HepG2 (cell line): ENCODE measurements at regions not wholly inside any gene's neighbourhood (a gene's known extent, or its start where the extent isn't known, plus 50 kb on each side); places are given as distances from the start of the nearest gene placed in this dataset.

Experiments used
- ATAC-seq: fragments of 200-7000 bp; cut with Tn5 transposase; 3 replicates; pipeline ENCODE4 v1.9.1; 2020; ENCODE audit warnings: mild to moderate bottlenecking, moderate library complexity
- BruUV-seq: library from RNA; stranded (reverse); fragments of 400-500 nt; replicated peaks from 2 replicates; lab custom pipeline; 2021; lab: Mats Ljungman, UMichigan
- CTCF ChIA-PET: fragments of 300-600 bp; formaldehyde crosslinking; extraction: SDS; loops from one replicate; lab custom pipeline; 2021; ENCODE audit warnings: low total read pairs, inconsistent platforms, low intra/inter-chr PET ratio; lab: Yijun Ruan, JAX
- POLR2A ChIA-PET: fragments of 350-600 bp; sonication (Branson Sonifier 250); formaldehyde crosslinking; loops from one replicate; lab custom pipeline; 2020; ENCODE audit warnings: antibody characterized with exemption, inconsistent platforms; lab: Yijun Ruan, JAX
- DNase-seq: peaks from one replicate; pipeline ENCODE4 v3.0.0-alpha.2; 2015; ENCODE audit warnings: low spot score
- FAIRE-seq: peaks from 3 replicates; lab custom pipeline; 2011; peaks lifted over from hg19 to GRCh38; lab: Jason Lieb, UNC
- H2AFZ ChIP-seq: one replicate; pipeline ENCODE4 v1.6.1; 2011; ENCODE audit warnings: low read length, inconsistent platforms
- H3K27ac ChIP-seq: fragments of 300-600 bp; 3 replicates; pipeline ENCODE4 v1.8.0; 2011; ENCODE audit warnings: mixed run types, mild to moderate bottlenecking, mixed read lengths, low read length, inconsistent platforms; ENCODE audit not compliant: insufficient read depth; ENCODE audit errors: extremely low read length
- H3K27me3 ChIP-seq, 2 experiments: fragments of 200-600 bp in 1 of 2; 2 replicates in 1 of 2; 3 replicates in 1 of 2; pipeline versions ENCODE4 v1.6.0 to v1.8.0; 2011; ENCODE audit warnings: low read length in 2 of 2, mild to moderate bottlenecking in 2 of 2, moderate library complexity in 2 of 2, inconsistent platforms in 1 of 2; ENCODE audit not compliant: insufficient read depth in 2 of 2, control insufficient read depth in 1 of 2
- H3K36me3 ChIP-seq, 2 experiments: fragments of 200-600 bp in 1 of 2; replicated peaks in 1 of 2; 2 replicates in 1 of 2; 3 replicates in 1 of 2; pipeline versions ENCODE4 v1.5.1 to v1.8.0; 2011; ENCODE audit warnings: low read length in 2 of 2, inconsistent platforms in 1 of 2; ENCODE audit not compliant: insufficient read depth in 2 of 2, control insufficient read depth in 1 of 2
- H3K4me1 ChIP-seq: 2 replicates; pipeline ENCODE4 v1.5.1; 2012; ENCODE audit warnings: low read length, inconsistent platforms; ENCODE audit not compliant: insufficient read depth
- H3K4me2 ChIP-seq: 2 replicates; pipeline ENCODE4 v1.6.0; 2011; ENCODE audit warnings: low read depth, low read length, inconsistent platforms
- H3K4me3 ChIP-seq, 3 experiments: fragments of 200-600 bp in 1 of 3; sonication (generic), shearing (Covaris generic) in 1 of 3; replicated peaks in 1 of 3; 2 replicates each; pipeline ENCODE4 v1.5.1; 2011 to 2016; ENCODE audit warnings: low read length in 3 of 3, inconsistent platforms in 2 of 3, low read depth in 2 of 3, mild to moderate bottlenecking in 2 of 3, control low read depth in 1 of 3, mixed read lengths in 1 of 3; ENCODE audit not compliant: insufficient read depth in 1 of 3
- H3K79me2 ChIP-seq: one replicate; pipeline ENCODE4 v1.6.1; 2011; ENCODE audit warnings: low read length, inconsistent platforms; ENCODE audit not compliant: insufficient read depth
- H3K9ac ChIP-seq: 2 replicates; pipeline ENCODE4 v1.6.0; 2011; ENCODE audit warnings: mild to moderate bottlenecking, low read depth, low read length, inconsistent platforms; ENCODE audit not compliant: insufficient read depth
- H3K9me3 ChIP-seq: 2 replicates; pipeline ENCODE4 v1.5.1; 2012; ENCODE audit warnings: mild to moderate bottlenecking, low read length
- H4K20me1 ChIP-seq: 2 replicates; pipeline ENCODE4 v1.6.0; 2011; ENCODE audit warnings: inconsistent platforms, mild to moderate bottlenecking, low read length, moderate library complexity; ENCODE audit not compliant: insufficient read depth
- ARNTL ChIP-seq: sonication (generic); formaldehyde crosslinking; IDR thresholded peaks from 2 replicates; pipeline ENCODE4 v1.4.0; 2020; ENCODE audit warnings: mild to moderate bottlenecking, missing genetic modification reagents
- GATAD1 ChIP-seq: IDR thresholded peaks from 2 replicates; pipeline ENCODE4 v1.6.1; 2016; ENCODE audit warnings: missing genetic modification reagents, missing compliant biosample characterization
- GFI1 ChIP-seq: sonication (generic); formaldehyde crosslinking; IDR thresholded peaks from 2 replicates; pipeline ENCODE4 v1.5.0; 2020; ENCODE audit warnings: missing genetic modification reagents, mild to moderate bottlenecking, borderline replicate concordance
- NONO ChIP-seq, 2 experiments: fragments of 450-650 bp in 1 of 2; sonication (generic) in 1 of 2; formaldehyde crosslinking in 1 of 2; IDR thresholded peaks in 1 of 2; conservative IDR thresholded peaks in 1 of 2; 2 replicates each; pipeline versions ENCODE4 v1.6.1 to v1.8.0; 2017 to 2022; ENCODE audit warnings: mild to moderate bottlenecking in 1 of 2, missing genetic modification reagents in 1 of 2, moderate library complexity in 1 of 2
- PPARG ChIP-seq: conservative IDR thresholded peaks from 2 replicates; pipeline ENCODE4 v1.6.1; 2016; ENCODE audit warnings: missing biosample characterization, missing genetic modification reagents
- SALL1 ChIP-seq: sonication (generic); formaldehyde crosslinking; IDR thresholded peaks from 2 replicates; pipeline ENCODE4 v1.8.0; 2022; ENCODE audit warnings: mild to moderate bottlenecking, missing genetic modification reagents
- SRF ChIP-seq: IDR thresholded peaks from 2 replicates; pipeline ENCODE4 v1.6.1; 2011; ENCODE audit warnings: mild to moderate bottlenecking, low read depth, low read length, moderate library complexity
- ZBTB8A ChIP-seq: sonication (generic); formaldehyde crosslinking; IDR thresholded peaks from 2 replicates; pipeline ENCODE4 v1.4.0; 2020; ENCODE audit warnings: mild to moderate bottlenecking, low read depth, missing genetic modification reagents, borderline replicate concordance
- ZEB1 ChIP-seq: IDR thresholded peaks from 2 replicates; pipeline ENCODE4 v1.6.1; 2012; ENCODE audit warnings: mild to moderate bottlenecking, low read depth, inconsistent platforms; ENCODE audit not compliant: insufficient replicate concordance
- WGBS: methylation state at CpG from one replicate; pipeline ENCODE4 v1.1.6; 2017; ENCODE audit warnings: low lambda C conversion rate; 5-methylcytosine and 5-hydroxymethylcytosine counted together
- in situ Hi-C: cut with HindIII; loops from 2 replicates; pipeline ENCODE4 v1.10.0; 2017; ENCODE audit warnings: low pct_unique_long_range_greater_than_20kb; ENCODE audit not compliant: extremely low pct_ligation_motif_present
- intact Hi-C: fragments of 100-400 bp; cut with micrococcal nuclease; formaldehyde crosslinking; loops from one replicate; pipeline ENCODE4 v1.10.0; 2022; ENCODE audit not compliant: unreplicated experiment
- TF ChIP-seq, protein P1 (sequence below), 2 experiments: sonication (generic) in 1 of 2; formaldehyde crosslinking in 1 of 2; IDR thresholded peaks; 2 replicates each; pipeline versions ENCODE4 v1.4.0 to v1.6.1; 2018 to 2020; ENCODE audit warnings: missing genetic modification reagents in 2 of 2, borderline replicate concordance in 1 of 2, low read depth in 1 of 2, mild to moderate bottlenecking in 1 of 2, missing biosample characterization in 1 of 2

DNA sequence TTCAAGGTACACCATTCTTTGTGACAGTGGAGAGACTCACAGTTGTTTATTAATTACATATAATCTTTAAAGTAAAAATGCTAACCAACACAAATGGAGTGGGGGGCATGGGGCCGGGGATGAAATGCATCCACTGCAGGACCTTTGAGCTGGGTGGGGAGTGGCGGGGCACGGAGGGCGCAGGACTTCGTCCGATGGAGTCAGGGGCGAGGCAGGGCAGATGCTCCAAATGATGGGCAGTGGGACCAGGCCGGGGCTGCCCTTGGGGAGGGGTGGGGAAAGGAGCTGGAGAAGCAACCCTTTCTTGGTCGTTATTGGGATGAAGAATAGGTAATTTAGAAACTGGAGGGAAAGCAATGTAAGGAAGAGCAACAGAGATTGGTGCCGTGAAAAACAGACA is 220.0 kb downstream of the TEX29 start:
- H3K36me3 ChIP-seq, result no peaks in the 10 kb centered on the region
- no TSS peak for BruUV-seq
- DNase-seq (no peak), ATAC-seq (no peak), FAIRE-seq (no peak)
- no peak overlapping the region for H3K4me2 ChIP-seq
- H3K27me3 ChIP-seq, result peaks cover 1 to 48% of the 10 kb centered on the region in 2 experiments; a peak in 4 of 5 replicates
- in situ Hi-C loops (no loop called here), intact Hi-C loops (no loop called here)
- no peaks in the 10 kb centered on the region for H3K9me3 ChIP-seq
- 33% methylated on average over 10 of the region's 10 CpGs for WGBS
- POLR2A ChIA-PET, result no interaction called here
- no peaks in the 10 kb centered on the region for H4K20me1 ChIP-seq
- no peak overlapping the region for H2AFZ ChIP-seq
- CTCF ChIA-PET, result no interaction called here
- TF ChIP-seq ARNTL (CRISPR knock-in tag), result no peak
- TF ChIP-seq ZEB1, result no peak
- TF ChIP-seq NONO (IDR thresholded peaks at IDR 0.05), result no peak
- TF ChIP-seq NONO (CRISPR knock-in tag; conservative IDR thresholded peaks at IDR 0.05), result no peak
- TF ChIP-seq GATAD1 (CRISPR knock-in tag), result no peak
- TF ChIP-seq, protein P1, sequence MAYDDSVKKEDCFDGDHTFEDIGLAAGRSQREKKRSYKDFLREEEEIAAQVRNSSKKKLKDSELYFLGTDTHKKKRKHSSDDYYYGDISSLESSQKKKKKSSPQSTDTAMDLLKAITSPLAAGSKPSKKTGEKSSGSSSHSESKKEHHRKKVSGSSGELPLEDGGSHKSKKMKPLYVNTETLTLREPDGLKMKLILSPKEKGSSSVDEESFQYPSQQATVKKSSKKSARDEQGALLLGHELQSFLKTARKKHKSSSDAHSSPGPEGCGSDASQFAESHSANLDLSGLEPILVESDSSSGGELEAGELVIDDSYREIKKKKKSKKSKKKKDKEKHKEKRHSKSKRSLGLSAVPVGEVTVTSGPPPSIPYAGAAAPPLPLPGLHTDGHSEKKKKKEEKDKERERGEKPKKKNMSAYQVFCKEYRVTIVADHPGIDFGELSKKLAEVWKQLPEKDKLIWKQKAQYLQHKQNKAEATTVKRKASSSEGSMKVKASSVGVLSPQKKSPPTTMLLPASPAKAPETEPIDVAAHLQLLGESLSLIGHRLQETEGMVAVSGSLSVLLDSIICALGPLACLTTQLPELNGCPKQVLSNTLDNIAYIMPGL (CRISPR knock-in tag; IDR thresholded peaks at IDR 0.05; ENCODE audit: borderline replicate concordance in 1 of 2, low read depth in 1 of 2), result no peak
- TF ChIP-seq PPARG (CRISPR knock-in tag), result no peak
- TF ChIP-seq GFI1 (CRISPR knock-in tag), result no peak
- no peak for TF ChIP-seq SRF
- TF ChIP-seq ZBTB8A, result no peak
- TF ChIP-seq SALL1 (CRISPR knock-in tag), result no peak
- H3K4me1 ChIP-seq, result no peaks in the 10 kb centered on the region
- H3K27ac ChIP-seq, result no peak overlapping the region
- H3K9ac ChIP-seq, result no peak overlapping the region
- no peaks in the 10 kb centered on the region for H3K79me2 ChIP-seq
- H3K4me3 ChIP-seq, result no peak overlapping the region
